ENCODE measurements at regions not wholly inside any gene's neighbourhood (a gene's known extent, or its start where the extent isn't known, plus 50 kb on each side); places are given as distances from the start of the nearest gene placed in this dataset.

GRCh38 chr11:26777372-26777808 is 55.5 kb upstream of the SLC5A12 start:
- DNase-seq (ENCODE audit: low spot score): no peak

GRCh38 chr11:26778000-26778757 is 56.3 kb upstream of the SLC5A12 start:
- no peak for DNase-seq (ENCODE audit: low spot score)

DNA sequence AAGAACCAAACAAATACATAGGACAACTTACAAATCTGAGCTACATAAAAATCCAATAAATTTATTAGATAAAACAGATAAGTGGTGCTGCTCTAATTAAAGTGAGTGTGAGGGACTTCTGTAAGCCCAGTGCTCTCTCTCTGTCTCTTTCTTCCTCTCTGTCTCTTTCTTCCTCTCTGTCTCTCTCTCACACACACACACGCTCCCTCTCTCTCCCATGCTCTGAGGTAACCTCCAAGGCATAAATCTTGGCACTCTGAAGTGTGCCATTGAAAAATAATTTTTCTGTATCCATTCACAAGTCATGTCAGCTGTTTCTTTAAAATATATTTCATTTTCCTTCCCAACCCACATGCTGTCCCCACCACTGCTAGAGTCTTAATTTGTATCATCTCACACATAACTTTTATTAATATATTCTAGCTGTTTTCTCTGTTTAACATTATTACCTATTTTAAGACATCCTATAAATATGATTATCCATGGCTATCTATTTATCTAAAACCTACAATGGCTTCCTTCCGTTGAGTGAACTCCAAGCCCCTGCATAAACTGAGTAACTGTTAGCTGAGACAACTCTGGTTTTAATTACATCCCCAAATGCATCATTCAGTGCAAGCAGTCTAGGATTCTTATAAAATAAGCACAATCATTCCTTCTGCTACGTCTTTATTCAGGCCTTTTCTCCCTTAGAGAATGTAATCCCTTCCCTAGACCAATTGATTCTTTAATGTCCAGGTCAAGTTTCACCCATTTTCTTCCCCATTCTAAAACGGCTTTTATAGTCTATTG is 57.4 kb upstream of the SLC5A12 start:
- DNase-seq (ENCODE audit: low spot score): no peak

GRCh38 chr11:26780376-26781085 is 58.7 kb upstream of the SLC5A12 start:
- DNase-seq (ENCODE audit: low spot score): no peak

GRCh38 chr11:26782220-26782965 is 60.5 kb upstream of the SLC5A12 start:
- DNase-seq (ENCODE audit: low spot score): no peak

DNA sequence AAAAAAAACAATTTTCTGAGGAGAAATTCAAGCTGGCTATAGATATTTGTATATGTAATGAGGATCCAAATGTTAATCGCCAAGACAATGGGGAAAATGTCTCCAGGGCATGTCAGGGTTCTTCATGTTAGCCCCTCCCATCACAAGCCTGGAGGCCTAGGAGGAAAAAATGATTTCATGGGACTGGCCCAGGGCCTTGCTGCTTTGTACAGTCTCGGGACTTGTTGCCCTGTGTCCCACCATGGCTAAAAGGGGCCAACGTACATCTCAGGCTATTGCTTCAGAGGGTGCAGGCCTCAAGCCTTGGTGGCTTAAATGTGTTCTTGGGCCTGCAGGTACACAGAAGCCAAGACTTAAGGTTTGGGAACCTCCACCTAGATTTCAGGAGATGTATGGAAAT is 62.1 kb upstream of the SLC5A12 start:
- DNase-seq (ENCODE audit: low spot score): no peak

GRCh38 chr11:26790738-26791137 is 68.9 kb upstream of the SLC5A12 start:
- no peak for DNase-seq (ENCODE audit: low spot score)

- DNase-seq (ENCODE audit: low spot score): no peak
These were observed 71.1 kb upstream of the SLC5A12 start for GRCh38 chr11:26792941-26793340.

DNA sequence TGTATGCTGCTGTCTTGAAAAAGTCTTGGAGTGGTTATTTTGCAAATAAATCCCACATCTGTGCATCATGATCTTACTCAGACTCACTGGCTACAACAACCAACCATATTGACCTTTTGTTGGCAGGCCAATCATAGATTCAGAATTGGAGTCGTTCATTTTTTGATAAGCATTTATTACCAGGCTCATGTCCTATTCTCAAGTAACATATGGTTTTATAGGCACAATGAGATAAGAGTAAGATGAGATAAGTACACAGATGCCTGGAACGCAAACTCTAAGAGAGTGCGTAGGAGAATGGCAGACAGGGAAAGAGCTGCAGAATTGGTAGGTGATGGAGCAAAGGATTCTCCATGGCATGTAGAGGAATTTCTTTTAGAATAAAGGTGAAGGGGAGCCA is 71.6 kb upstream of the SLC5A12 start:
- no peak for DNase-seq (ENCODE audit: low spot score)

- DNase-seq (ENCODE audit: low spot score): no peak
These were observed 79.7 kb upstream of the SLC5A12 start for GRCh38 chr11:26801601-26802000.

- no peak for DNase-seq (ENCODE audit: low spot score)
These were observed 83.1 kb upstream of the SLC5A12 start for GRCh38 chr11:26805001-26805400.

DNA sequence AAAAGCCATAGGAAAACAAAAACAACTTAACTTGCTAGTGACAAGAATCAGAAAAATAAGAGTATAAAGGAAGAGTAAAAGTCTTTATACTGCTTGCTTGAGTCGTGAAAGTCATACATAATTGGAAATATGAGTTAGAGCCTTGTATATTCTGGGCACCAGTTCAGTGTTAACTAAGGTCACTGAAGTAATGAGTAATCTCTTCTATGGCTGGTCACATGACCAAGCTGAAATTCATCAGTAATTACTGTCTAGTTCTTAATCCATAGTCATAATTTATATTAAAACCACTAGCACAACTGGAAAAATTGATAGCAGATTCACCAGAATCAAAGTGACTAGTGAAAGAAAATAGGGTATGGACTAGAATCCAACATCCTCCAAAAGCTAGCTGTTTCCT is 84.4 kb upstream of the SLC5A12 start:
- no peak for DNase-seq (ENCODE audit: low spot score)

- DNase-seq (ENCODE audit: low spot score): no peak
These were observed 98.9 kb upstream of the SLC5A12 start for GRCh38 chr11:26820739-26821138.

DNA sequence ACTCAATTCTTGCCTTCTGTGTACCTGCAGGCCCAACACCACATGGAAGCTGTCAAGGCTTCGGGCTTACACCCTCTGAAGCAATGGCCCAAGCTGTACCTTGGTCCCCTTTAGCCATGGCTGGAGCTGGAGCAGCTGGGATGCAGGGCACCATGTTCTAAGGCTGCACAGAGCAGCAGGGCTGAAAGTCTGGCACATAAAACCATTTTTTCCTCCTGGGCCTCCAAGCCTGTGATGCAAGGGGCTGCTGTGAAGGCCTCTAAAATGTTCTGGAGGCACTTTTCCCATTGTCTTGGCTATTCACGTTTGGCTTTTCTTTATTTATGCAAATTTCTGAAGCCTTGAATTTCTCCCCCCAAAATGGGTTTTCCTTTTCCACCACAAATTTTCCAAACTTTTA is 102.1 kb upstream of the SLC5A12 start:
- no peak for DNase-seq (ENCODE audit: low spot score)

DNA sequence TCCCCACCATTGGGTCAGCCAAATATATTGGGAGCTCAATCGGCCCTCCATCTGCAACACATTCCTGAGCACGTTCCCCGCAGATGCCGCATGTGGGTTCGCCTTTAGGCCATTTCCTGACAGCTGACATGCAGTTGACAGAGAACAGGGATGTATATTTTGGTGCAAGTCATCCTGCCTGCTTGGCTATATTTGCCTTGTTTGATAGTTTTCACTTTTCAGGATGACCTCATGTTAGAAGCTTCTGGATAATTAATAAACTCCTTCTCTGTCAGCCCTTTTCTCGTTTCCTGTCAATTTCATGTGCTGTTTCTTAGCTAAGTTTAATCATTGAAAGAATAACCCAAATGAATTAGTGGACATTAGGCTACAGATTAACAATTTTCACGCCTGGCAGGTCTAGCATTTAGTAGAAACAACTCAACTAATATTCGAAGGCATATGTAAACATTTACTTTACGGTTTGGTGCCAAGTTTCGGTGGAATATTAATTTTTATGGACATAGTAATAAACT is 105.8 kb upstream of the SLC5A12 start:
- no peak for DNase-seq (ENCODE audit: low spot score)

DNA sequence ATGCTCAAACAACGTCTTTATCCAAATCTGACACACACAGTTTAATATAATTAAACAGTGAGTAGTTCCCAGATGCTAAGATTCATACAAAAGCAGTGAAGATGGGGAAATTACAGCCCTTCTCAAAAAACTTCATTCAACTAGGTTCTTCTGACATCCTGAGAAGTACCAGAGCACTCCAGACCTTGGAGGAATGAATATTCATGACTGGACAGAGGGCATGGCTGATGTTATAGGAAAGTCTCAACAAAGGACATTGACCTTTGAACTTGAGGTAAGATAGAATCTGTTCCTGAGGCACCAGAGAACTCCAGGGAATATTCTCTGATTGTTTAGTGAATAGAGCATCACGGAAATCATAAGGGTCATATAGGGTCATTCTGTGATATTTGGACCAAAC is 106.4 kb upstream of the SLC5A12 start:
- DNase-seq (ENCODE audit: low spot score): no peak

- no peak for DNase-seq (ENCODE audit: low spot score)
These were observed 108.4 kb upstream of the SLC5A12 start for GRCh38 chr11:26830218-26830617.

- no peak for DNase-seq (ENCODE audit: low spot score)
These were observed 108.9 kb upstream of the SLC5A12 start for GRCh38 chr11:26830757-26831156.

DNA sequence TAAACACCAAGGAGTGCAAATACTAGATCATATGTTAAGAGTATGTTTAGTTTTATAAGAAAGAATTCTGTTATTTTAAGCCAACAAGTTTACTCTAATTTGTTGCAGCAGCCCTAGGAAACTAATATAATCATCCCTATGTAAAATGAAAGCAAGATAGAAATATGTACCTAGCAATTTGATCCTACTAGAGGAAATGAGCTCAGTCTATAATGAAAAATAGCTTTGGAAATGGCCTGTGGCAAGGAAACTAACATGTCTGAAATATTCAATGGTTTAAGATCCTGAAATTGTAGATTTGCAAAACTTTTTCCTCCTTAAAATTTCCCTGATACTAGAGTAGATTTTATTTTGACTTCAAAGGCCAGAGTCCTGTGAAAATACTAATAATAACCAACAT is 112.7 kb upstream of the SLC5A12 start:
- no peak for DNase-seq (ENCODE audit: low spot score)

DNA sequence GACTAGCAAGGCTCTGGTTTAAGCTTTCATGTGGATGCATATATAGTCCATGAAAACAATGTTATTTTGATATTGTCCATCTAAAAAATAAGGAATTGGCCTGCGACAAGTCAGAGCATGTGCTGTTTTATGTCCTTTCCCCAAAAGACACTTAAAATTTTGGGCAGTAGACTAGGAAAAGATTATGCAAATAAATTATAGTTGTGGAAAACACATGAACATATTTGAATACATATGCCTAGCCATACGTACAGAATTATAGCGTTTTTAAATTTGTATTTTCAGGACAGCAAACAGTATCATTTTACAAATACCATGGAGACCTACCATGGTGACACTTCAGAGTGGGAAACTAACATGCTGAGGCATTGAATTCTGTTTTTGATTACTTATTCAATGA is 113.8 kb upstream of the SLC5A12 start:
- DNase-seq (ENCODE audit: low spot score): no peak

DNA sequence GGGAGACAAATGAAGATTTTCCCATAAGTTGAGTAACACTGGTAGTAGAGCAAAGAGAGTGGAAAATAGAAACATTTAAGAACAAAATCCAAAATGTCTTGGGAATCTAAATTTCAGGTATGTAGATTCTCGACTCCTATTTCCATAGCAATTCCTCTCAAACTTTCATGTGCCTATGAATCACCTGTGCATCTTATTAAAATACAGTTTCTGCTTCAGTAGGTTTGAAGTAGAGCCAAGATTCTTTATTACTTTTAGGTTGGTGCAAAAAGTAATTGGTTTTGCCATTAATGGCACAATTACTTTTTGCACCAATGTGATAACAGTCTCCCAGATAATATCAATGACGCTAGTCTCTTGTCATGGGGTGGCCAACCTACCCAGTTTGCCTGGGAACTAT is 115.3 kb upstream of the SLC5A12 start:
- DNase-seq (ENCODE audit: low spot score): no peak

Data from globus pallidus (tissue), 1 donor.